GM12891 (cell line): ENCODE measurements at regions not wholly inside any gene's neighbourhood (a gene's known extent, or its start where the extent isn't known, plus 50 kb on each side); places are given as distances from the start of the nearest gene placed in this dataset.
"Not testable (repeated sequence)": the region's sequence is repeated elsewhere in the genome, so short reads cannot be mapped to it uniquely, and the experiment has no call there.

Experiments
- DNase-seq: peaks from one replicate; pipeline ENCODE4 v3.0.0; 2011; ENCODE audit warnings: low spot score; ENCODE audit not compliant: insufficient read length
- FAIRE-seq: peaks from 2 replicates; lab custom pipeline; 2011; peaks lifted over from hg19 to GRCh38; lab: Jason Lieb, UNC
- PAX5 ChIP-seq: IDR thresholded peaks from 2 replicates; pipeline ENCODE4 v1.6.1; 2011; ENCODE audit warnings: low read length, moderate library complexity, mild to moderate bottlenecking; ENCODE audit not compliant: insufficient read depth, severe bottlenecking
- POLR2A ChIP-seq: IDR thresholded peaks from 2 replicates; pipeline ENCODE4 v1.6.1; 2011; ENCODE audit warnings: low read depth, low read length, control low read depth
- POLR2AphosphoS5 ChIP-seq: IDR thresholded peaks from 2 replicates; pipeline ENCODE4 v1.6.1; 2011; ENCODE audit warnings: low read depth, low read length, control low read depth
- POU2F2 ChIP-seq: IDR thresholded peaks from 2 replicates; pipeline ENCODE4 v1.6.1; 2011; ENCODE audit warnings: low read depth, mild to moderate bottlenecking, control low read depth, low read length, moderate library complexity
- SPI1 ChIP-seq: IDR thresholded peaks from 2 replicates; pipeline ENCODE4 v1.6.1; 2011; ENCODE audit warnings: low read depth, low read length, control low read depth
- TAF1 ChIP-seq: IDR thresholded peaks from 2 replicates; pipeline ENCODE4 v1.6.1; 2011; ENCODE audit warnings: low read depth, low read length, control low read depth

DNA sequence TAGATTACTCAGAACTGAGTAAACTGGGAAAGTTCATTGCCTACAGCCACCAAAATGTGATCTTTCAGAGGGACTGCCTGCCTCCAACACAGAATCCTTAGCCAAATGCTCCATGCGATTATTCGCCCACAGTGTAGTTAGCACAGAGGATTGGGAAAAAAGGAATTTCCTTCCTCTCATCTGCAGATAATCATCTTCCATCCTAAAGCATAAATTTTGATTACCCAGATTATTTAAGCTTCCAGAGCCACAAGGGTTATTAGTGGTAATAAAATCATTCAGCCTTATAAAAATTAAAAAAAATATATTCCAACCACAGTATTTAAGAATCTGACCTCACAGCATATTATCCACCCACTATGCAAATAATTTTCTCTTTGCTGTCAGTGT lies 285.3 kb upstream of the GRAMD2B start:
- FAIRE-seq (no peak), DNase-seq (no peak)
- TF ChIP-seq TAF1 (no peak), PAX5 (no peak), POU2F2 (no peak), POLR2AphosphoS5 (no peak), SPI1 (no peak), POLR2A (no peak)

DNA sequence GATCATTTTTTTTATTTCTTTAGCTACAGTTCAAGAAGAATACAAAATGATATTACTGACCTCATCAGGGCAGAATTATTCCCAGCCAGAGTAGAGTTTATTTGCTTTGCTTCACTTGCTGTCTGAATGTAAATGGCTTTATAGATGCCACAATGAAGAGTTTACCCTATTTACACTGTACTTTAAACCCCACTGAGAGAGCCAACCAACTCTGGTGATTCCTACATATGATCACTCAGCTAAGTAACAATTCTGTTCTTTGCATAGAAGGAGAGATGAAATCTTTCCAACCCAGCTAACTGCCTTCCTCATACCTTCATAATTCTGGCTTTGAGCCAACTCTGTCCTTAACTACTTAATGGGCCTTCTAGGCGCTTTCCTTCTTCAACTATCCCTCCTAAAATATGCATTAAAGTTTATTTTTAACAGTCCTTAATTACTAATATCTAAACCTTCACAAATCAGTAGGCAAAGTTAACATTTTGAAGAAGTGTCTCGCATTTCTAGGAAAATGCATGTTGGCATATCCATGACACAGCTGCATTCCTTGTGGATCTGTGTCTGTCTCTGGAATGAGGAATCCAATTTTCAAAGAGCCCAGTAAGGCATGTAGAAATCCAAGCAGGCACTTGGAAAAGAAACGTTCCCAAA lies 284.8 kb upstream of the GRAMD2B start:
- DNase-seq (no peak), FAIRE-seq (no peak)
- no peak for TF ChIP-seq TAF1
- TF ChIP-seq POU2F2 = no peak
- TF ChIP-seq PAX5 = no peak
- no peak for TF ChIP-seq POLR2A
- no peak for TF ChIP-seq SPI1
- TF ChIP-seq POLR2AphosphoS5 = no peak

DNA sequence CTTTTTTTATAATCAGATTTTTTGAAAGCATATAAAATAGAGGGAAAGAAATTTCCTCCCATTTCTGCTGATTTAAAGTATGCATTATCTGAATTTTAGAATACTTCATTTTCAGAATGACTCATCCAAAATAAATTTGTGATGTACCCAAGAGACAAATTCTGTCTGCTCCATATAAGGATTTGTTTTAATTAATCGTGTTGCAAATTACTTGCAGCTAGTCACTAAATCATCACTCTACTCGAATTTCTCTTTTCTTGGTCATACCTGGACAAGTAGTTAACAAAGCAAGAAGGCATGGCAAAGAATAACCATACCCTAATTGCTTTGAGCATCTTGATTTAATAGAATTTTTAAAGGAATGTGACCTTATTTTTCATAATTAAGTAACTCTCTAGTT lies 284.1 kb upstream of the GRAMD2B start:
- FAIRE-seq = no peak
- no peak for DNase-seq

DNA sequence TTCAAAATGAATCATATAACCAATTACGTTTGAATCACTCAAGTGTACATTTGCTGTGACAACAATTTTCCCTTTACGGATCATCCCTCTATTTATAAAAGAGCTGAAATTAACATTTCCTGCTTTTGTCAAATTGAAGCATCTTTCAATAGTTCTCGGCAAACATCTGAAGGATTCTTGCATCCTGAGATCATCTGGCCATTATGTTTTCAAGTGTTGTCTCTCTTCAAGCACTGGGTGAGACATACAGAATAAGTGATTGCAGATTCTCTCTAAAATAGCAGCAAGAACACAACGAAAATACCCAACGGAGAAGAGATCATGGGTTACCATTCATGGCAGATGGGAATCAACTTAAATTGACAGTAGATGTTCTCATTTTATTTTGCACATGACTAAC lies 283.4 kb upstream of the GRAMD2B start:
- DNase-seq (no peak), FAIRE-seq (no peak)
- no peak for TF ChIP-seq TAF1
- no peak for TF ChIP-seq SPI1
- no peak for TF ChIP-seq POLR2A
- no peak for TF ChIP-seq PAX5
- TF ChIP-seq POLR2AphosphoS5 = no peak
- no peak for TF ChIP-seq POU2F2

More for the DNA sequence above, 284.1 kb upstream of the GRAMD2B start:
- TF ChIP-seq TAF1 = no peak
- no peak for TF ChIP-seq POLR2AphosphoS5
- no peak for TF ChIP-seq SPI1
- no peak for TF ChIP-seq POLR2A
- no peak for TF ChIP-seq POU2F2
- TF ChIP-seq PAX5 = no peak

DNA sequence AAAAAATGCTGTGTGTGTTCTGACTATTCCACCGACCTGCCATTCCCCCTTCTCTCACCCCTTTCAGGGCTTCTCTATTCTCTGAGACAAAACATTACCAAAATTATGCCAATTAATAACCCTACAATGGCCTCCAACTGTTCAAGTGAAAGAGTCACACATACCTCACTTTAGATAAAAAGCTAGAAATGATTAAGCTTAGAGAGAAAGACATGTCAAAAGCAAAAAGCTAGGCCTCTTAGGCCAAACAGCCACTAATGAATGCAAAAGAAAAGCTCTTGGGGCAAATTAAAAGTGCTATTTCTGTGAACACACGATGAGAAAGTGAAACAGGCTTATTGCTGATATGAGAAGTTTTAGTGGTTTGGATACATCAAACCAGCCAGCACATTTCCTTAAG lies 279.6 kb upstream of the GRAMD2B start:
- no peak for DNase-seq
- TF ChIP-seq POU2F2 (no peak), POLR2AphosphoS5 (no peak), TAF1 (no peak), SPI1 (no peak), POLR2A (no peak), PAX5 (no peak)
- no peak for FAIRE-seq

DNA sequence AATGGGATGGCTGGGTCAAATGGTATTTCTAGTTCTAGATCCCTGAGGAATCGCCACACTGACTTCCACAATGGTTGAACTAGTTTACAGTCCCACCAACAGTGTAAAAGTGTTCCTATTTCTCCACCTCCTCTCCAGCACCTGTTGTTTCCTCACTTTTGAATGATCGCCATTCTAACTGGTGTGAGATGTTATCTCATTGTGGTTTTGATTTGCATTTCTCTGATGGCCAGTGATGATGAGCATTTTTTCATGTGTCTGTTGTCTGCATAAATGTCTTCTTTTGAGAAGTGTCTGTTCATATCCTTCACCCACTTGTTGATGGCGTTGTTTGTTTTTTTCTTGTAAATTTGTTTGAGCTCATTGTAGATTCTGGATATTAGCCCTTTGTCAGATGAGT lies 272.9 kb upstream of the GRAMD2B start:
- FAIRE-seq, DNase-seq: not testable (repeated sequence)

DNA sequence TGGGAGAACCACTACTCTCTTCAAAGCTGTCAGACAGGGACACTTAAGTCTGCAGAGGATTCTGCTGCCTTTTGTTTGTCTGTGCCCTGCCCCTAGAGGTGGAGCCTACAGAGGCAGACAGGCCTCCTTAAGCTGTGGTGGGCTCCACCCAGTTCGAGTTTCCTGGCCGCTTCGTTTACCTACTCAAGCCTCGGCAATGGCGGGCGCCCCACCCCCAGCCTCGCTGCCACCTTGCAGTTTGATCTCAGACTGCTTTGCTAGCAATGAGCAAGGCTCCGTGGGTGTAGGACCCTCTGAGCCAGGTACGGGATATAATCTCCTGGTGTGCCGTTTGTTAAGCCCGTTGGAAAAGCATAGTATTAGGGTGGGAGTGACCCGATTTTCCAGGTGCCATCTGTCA lies 267.9 kb upstream of the GRAMD2B start:
- not testable (repeated sequence) for DNase-seq

DNA sequence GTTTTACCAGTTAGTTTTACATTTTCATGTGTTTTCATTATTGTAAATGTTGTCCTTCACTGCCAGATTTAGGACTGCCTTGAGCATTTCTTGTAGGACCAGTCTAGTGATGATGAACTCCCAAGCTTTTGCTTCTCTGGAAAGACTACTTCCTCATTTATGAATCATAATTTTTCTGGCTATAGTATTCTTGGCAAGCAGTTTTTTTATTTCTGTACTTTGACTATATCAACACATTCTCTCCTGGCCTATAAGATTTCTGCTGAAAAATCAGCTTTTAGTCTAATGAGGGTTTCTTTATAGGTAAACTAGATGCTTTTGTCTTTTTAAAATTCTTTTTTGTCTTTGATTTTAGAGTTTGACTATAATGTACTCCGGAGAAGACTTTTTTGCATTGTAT lies 256.8 kb upstream of the GRAMD2B start:
- DNase-seq (no peak), FAIRE-seq (no peak)

More for the DNA sequence above, 267.9 kb upstream of the GRAMD2B start:
- FAIRE-seq = not testable (repeated sequence)

DNA sequence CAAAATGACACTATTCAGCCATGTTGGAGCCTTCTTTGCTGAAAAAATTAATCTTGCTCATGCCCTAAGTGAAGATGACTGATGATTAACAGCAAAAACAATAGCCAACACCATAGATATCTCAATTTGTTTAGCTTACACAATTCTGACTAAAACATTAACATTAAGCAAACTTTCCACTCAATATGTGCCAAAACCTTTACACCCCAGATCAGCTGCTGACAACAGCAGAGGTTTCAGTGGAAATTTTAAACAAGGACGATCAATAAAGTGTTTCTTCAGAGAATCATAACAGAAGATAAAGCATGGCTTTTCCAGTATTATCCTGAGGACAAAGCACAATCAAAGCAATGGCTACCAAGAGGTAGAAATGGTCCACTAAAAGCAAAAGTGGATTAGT lies 254.4 kb upstream of the GRAMD2B start:
- FAIRE-seq = no peak
- DNase-seq = no peak

More for the DNA sequence above, 256.8 kb upstream of the GRAMD2B start:
- TF ChIP-seq SPI1 (no peak), PAX5 (no peak), POLR2A (no peak), POLR2AphosphoS5 (no peak), POU2F2 (no peak), TAF1 (no peak)

DNA sequence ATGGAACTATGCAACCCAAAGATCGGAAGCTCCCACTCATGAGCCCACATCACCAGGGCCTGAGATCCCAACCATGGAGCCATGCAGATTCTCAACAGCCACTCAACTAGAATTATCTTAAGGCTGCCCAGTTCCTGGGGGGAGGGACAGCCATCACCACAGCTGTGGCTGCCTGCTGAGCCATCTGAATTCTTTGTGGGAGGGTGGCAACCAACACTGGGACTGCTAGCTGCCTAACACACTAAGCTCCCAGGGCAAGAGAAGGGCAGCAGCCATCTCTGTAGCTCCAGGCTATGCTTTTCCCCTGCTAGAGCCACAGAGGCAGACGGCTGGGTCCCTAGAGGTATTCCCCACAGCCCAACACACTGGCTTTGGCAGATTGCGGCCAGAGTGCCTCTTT lies 251.3 kb upstream of the GRAMD2B start:
- DNase-seq (no peak), FAIRE-seq (no peak)
- TF ChIP-seq PAX5 (no peak), SPI1 (no peak), POLR2AphosphoS5 (no peak), POU2F2 (no peak), POLR2A (no peak), TAF1 (no peak)

More for the DNA sequence above, 254.4 kb upstream of the GRAMD2B start:
- no peak for TF ChIP-seq TAF1
- TF ChIP-seq POLR2AphosphoS5 = no peak
- no peak for TF ChIP-seq SPI1
- TF ChIP-seq PAX5 = no peak
- no peak for TF ChIP-seq POU2F2
- no peak for TF ChIP-seq POLR2A
